ENCODE measurements at regions not wholly inside any gene's neighbourhood (a gene's known extent, or its start where the extent isn't known, plus 50 kb on each side); places are given as distances from the start of the nearest gene placed in this dataset.

DNA sequence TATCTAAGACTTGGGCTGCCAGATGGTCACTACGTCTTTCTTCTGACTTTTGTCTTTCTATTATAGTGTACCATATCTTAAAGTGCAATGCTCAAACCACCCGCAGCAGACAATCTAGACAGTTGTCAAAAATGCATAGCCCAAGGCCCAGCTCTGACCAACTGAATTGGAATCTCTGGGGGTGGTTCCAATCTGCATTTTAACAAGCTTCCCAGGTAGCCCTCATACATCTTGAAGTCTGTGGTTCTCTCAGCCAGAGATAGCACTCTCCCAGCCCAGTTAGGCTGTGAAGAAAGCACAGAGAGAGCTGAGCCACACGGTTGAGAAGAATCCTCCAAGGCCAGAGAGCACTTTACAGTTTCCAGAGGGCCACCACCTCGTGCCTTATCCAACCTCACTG lies 128.2 kb upstream of the HAND1 start:
- TF ChIP-seq POLR2A (IDR thresholded peaks at IDR 0.05; ENCODE audit: low read depth, low read length) (no peak), POLR2AphosphoS5 (IDR thresholded peaks at IDR 0.05; ENCODE audit: low read depth, low read length) (no peak)

Measured in GM12892 (cell line).